PC-3 (cell line): ENCODE measurements at regions not wholly inside any gene's neighbourhood (a gene's known extent, or its start where the extent isn't known, plus 50 kb on each side); places are given as distances from the start of the nearest gene placed in this dataset.

Experiments used
- ATAC-seq: fragments of 200-7000 bp; cut with Tn5 transposase; 2 replicates; pipeline ENCODE4 v1.9.1; 2020; ENCODE audit warnings: mild to moderate bottlenecking, moderate library complexity
- BruUV-seq: library from RNA; stranded (reverse); fragments of 400-500 nt; replicated peaks from 2 replicates; lab custom pipeline; 2021; lab: Mats Ljungman, UMichigan
- CTCF ChIA-PET: fragments of 300-600 bp; sonication (Branson Sonifier 250); formaldehyde crosslinking; loops from one replicate; lab custom pipeline; 2022; ENCODE audit warnings: antibody characterized with exemption; lab: Charles Lee
- POLR2A ChIA-PET: fragments of 300-600 bp; sonication (Branson Sonifier 250); formaldehyde crosslinking; loops from one replicate; lab custom pipeline; 2022; ENCODE audit warnings: antibody characterized with exemption; ENCODE audit not compliant: unreplicated experiment; lab: Charles Lee
- DNase-seq: peaks from one replicate; pipeline ENCODE4 v3.0.0-alpha.2; 2015
- H2AFZ ChIP-seq: fragments of 300-600 bp; sonication (generic); 2 replicates; pipeline ENCODE4 v1.6.0; 2016; ENCODE audit warnings: antibody characterized with exemption, low read length
- H3F3A ChIP-seq: fragments of 300-600 bp; sonication (generic); one replicate; pipeline ENCODE4 v1.6.0; 2017; ENCODE audit warnings: antibody characterized with exemption, low read length, control low read depth, mild to moderate bottlenecking; ENCODE audit not compliant: unreplicated experiment
- H3K27ac ChIP-seq: fragments of 300-600 bp; sonication (generic); 2 replicates; pipeline ENCODE4 v1.5.1; 2016; ENCODE audit warnings: mild to moderate bottlenecking, low read length
- H3K27me3 ChIP-seq: fragments of 300-600 bp; sonication (generic); 2 replicates; pipeline ENCODE4 v1.6.1; 2016; ENCODE audit warnings: low read length, mixed read lengths
- H3K36me3 ChIP-seq: fragments of 300-600 bp; sonication (generic); 2 replicates; pipeline ENCODE4 v1.6.1; 2016; ENCODE audit warnings: low read depth, mixed run types, low read length, mixed read lengths
- H3K4me1 ChIP-seq: fragments of 300-600 bp; sonication (generic); 2 replicates; pipeline ENCODE4 v1.5.1; 2016; ENCODE audit warnings: low read length; ENCODE audit not compliant: insufficient read depth
- H3K4me2 ChIP-seq: fragments of 300-600 bp; sonication (generic); 2 replicates; pipeline ENCODE4 v1.6.0; 2016; ENCODE audit warnings: low read length
- H3K4me3 ChIP-seq: fragments of 300-600 bp; sonication (generic); 2 replicates; pipeline ENCODE4 v1.5.1; 2016; ENCODE audit warnings: mild to moderate bottlenecking, low read length, mixed read lengths
- H3K79me2 ChIP-seq: fragments of 300-600 bp; sonication (generic); 2 replicates; pipeline ENCODE4 v1.6.1; 2017; ENCODE audit warnings: low read length, mixed read lengths
- H3K9ac ChIP-seq: fragments of 300-600 bp; sonication (generic); 2 replicates; pipeline ENCODE4 v1.6.0; 2016; ENCODE audit warnings: mild to moderate bottlenecking, low read length
- H3K9me2 ChIP-seq: fragments of 300-600 bp; sonication (generic); replicated peaks from 2 replicates; pipeline ENCODE4 v1.6.1; 2016; ENCODE audit warnings: mixed run types, low read length, mixed read lengths
- H3K9me3 ChIP-seq: fragments of 300-600 bp; sonication (generic); 2 replicates; pipeline ENCODE4 v1.6.1; 2016; ENCODE audit warnings: low read length, mixed read lengths
- H4K20me1 ChIP-seq: fragments of 300-600 bp; sonication (generic); 2 replicates; pipeline ENCODE4 v1.6.1; 2016; ENCODE audit warnings: low read length, mixed read lengths
- CTCF ChIP-seq: fragments of 300-600 bp; sonication (generic); conservative IDR thresholded peaks from 2 replicates; pipeline ENCODE4 v1.5.1; 2017; ENCODE audit warnings: antibody characterized with exemption, low read depth, mild to moderate bottlenecking, low read length
- EZH2 ChIP-seq: fragments of 300-600 bp; sonication (generic); IDR thresholded peaks from one replicate; pipeline ENCODE4 v1.6.1; 2017; ENCODE audit warnings: antibody characterized with exemption, mild to moderate bottlenecking, low read length; ENCODE audit not compliant: unreplicated experiment
- EZH2phosphoT487 ChIP-seq: fragments of 300-600 bp; sonication (generic); IDR thresholded peaks from 2 replicates; pipeline ENCODE4 v1.6.1; 2018; ENCODE audit warnings: mild to moderate bottlenecking, antibody characterized with exemption, low read length, borderline replicate concordance
- intact Hi-C: fragments of 100-400 bp; cut with micrococcal nuclease; formaldehyde crosslinking; loops from 2 replicates; pipeline ENCODE4 v1.9.0; 2023

- BruUV-seq: no TSS peak
- Histone ChIP-seq H3K4me2 (no peak overlapping the region), H4K20me1 (no peaks in the 10 kb centered on the region), H3K27me3 (0 out of 2 replicates have a peak, but pooled peaks cover 3% of the 10 kb centered on the region), H3F3A (no peaks in the 10 kb centered on the region), H3K27ac (no peak overlapping the region), H3K9ac (no peak overlapping the region), H3K4me1 (no peaks in the 10 kb centered on the region), H3K79me2 (no peaks in the 10 kb centered on the region), H3K9me2 (no peaks in the 10 kb centered on the region), H3K36me3 (no peaks in the 10 kb centered on the region), H2AFZ (no peak overlapping the region), H3K9me3 (no peaks in the 10 kb centered on the region), H3K4me3 (no peak overlapping the region)
- ATAC-seq (no peak), DNase-seq (no peak)
- CTCF ChIA-PET: no interaction called here
- intact Hi-C loops: no loop called here
- POLR2A ChIA-PET: no interaction called here
- TF ChIP-seq EZH2: no peak
- TF ChIP-seq EZH2phosphoT487: no peak
- no peak for TF ChIP-seq CTCF
These were observed 155.1 kb upstream of the MBL2 start for GRCh38 chr10:52927678-52928077.

- intact Hi-C loops: no loop called here
- no peak overlapping the region for H3K4me3 ChIP-seq
- ChIA-PET CTCF (no interaction called here), POLR2A (no interaction called here)
- H3K36me3 ChIP-seq: no peaks in the 10 kb centered on the region
- no peak overlapping the region for H3K4me2 ChIP-seq
- no peak for TF ChIP-seq CTCF
- TF ChIP-seq EZH2: no peak
- TF ChIP-seq EZH2phosphoT487: no peak
- H3K79me2 ChIP-seq: no peaks in the 10 kb centered on the region
- H2AFZ ChIP-seq: no peak overlapping the region
- no peaks in the 10 kb centered on the region for H3K27me3 ChIP-seq
- H3K9me2 ChIP-seq: no peaks in the 10 kb centered on the region
- no peaks in the 10 kb centered on the region for H3F3A ChIP-seq
- H3K9me3 ChIP-seq: no peaks in the 10 kb centered on the region
- DNase-seq: no peak
- H3K27ac ChIP-seq: no peak overlapping the region
- no peaks in the 10 kb centered on the region for H4K20me1 ChIP-seq
- ATAC-seq: 0 out of 2 replicates have a peak, but pooled peaks have one; percentile 23
- no peak overlapping the region for H3K9ac ChIP-seq
- no peaks in the 10 kb centered on the region for H3K4me1 ChIP-seq
- BruUV-seq: no TSS peak
These were observed 150.9 kb upstream of the MBL2 start for GRCh38 chr10:52923520-52923919.

- no peaks in the 10 kb centered on the region for H3K4me1 ChIP-seq
- no peaks in the 10 kb centered on the region for H3F3A ChIP-seq
- no peak overlapping the region for H3K4me2 ChIP-seq
- intact Hi-C loops: no loop called here
- no peaks in the 10 kb centered on the region for H3K79me2 ChIP-seq
- no peaks in the 10 kb centered on the region for H4K20me1 ChIP-seq
- no peak overlapping the region for H3K27ac ChIP-seq
- H3K27me3 ChIP-seq: no peaks in the 10 kb centered on the region
- POLR2A ChIA-PET: no interaction called here
- no peaks in the 10 kb centered on the region for H3K36me3 ChIP-seq
- no peaks in the 10 kb centered on the region for H3K9me3 ChIP-seq
- CTCF ChIA-PET: no interaction called here
- no peaks in the 10 kb centered on the region for H3K9me2 ChIP-seq
- H2AFZ ChIP-seq: no peak overlapping the region
- ATAC-seq (peak; percentile 45; the same call in 1 of the 2 replicates), DNase-seq (no peak)
- no peak overlapping the region for H3K4me3 ChIP-seq
- BruUV-seq: no TSS peak
- H3K9ac ChIP-seq: no peak overlapping the region
- TF ChIP-seq EZH2 (no peak), CTCF (no peak), EZH2phosphoT487 (no peak)
These were observed 146.2 kb upstream of the MBL2 start for GRCh38 chr10:52918714-52919305.
